HG03045 (cell line): ENCODE measurements at regions not wholly inside any gene's neighbourhood (a gene's known extent, or its start where the extent isn't known, plus 50 kb on each side); places are given as distances from the start of the nearest gene placed in this dataset.
"Not testable (repeated sequence)": the region's sequence is repeated elsewhere in the genome, so short reads cannot be mapped to it uniquely, and the experiment has no call there.

Experiments
- ATAC-seq: cut with Tn5 transposase; IDR thresholded peaks from one replicate; pipeline ENCODE4 v1.9.1; 2021; ENCODE audit warnings: mild to moderate bottlenecking, moderate library complexity; ENCODE audit not compliant: unreplicated experiment

- no peak for ATAC-seq
Measured at GRCh38 chr21:35449846-35450245, 400.7 kb upstream of the RUNX1 start.

- ATAC-seq, result no peak
Measured at GRCh38 chr21:35448876-35449599, 399.9 kb upstream of the RUNX1 start.

- no peak for ATAC-seq
Measured at GRCh38 chr21:35444391-35444790, 395.3 kb upstream of the RUNX1 start.

GRCh38 chr21:35441868-35442582 is 392.9 kb upstream of the RUNX1 start:
- ATAC-seq, result no peak

- ATAC-seq, result no peak
Measured at GRCh38 chr21:35438643-35439404, 389.7 kb upstream of the RUNX1 start.

GRCh38 chr21:35437941-35438340 is 388.8 kb upstream of the RUNX1 start:
- no peak for ATAC-seq

GRCh38 chr21:35436899-35437298 is 387.8 kb upstream of the RUNX1 start:
- no peak for ATAC-seq

- not testable (repeated sequence) for ATAC-seq
Measured at GRCh38 chr21:35432601-35433000, 383.5 kb upstream of the RUNX1 start.

- no peak for ATAC-seq
Measured at GRCh38 chr21:35430260-35430659, 381.2 kb upstream of the RUNX1 start.

- ATAC-seq, result no peak
Measured at GRCh38 chr21:35428937-35429336, 379.8 kb upstream of the RUNX1 start.

GRCh38 chr21:35428489-35428888 is 379.4 kb upstream of the RUNX1 start:
- no peak for ATAC-seq

- ATAC-seq, result no peak
Measured at GRCh38 chr21:35428001-35428320, 378.9 kb upstream of the RUNX1 start.

GRCh38 chr21:35427320-35428000 is 378.4 kb upstream of the RUNX1 start:
- no peak for ATAC-seq

GRCh38 chr21:35426897-35427296 is 377.8 kb upstream of the RUNX1 start:
- no peak for ATAC-seq

- ATAC-seq, result no peak
Measured at GRCh38 chr21:35426469-35426868, 377.4 kb upstream of the RUNX1 start.

GRCh38 chr21:35424122-35424521 is 375.0 kb upstream of the RUNX1 start:
- ATAC-seq, result no peak

GRCh38 chr21:35423709-35424108 is 374.6 kb upstream of the RUNX1 start:
- no peak for ATAC-seq

- ATAC-seq, result no peak
Measured at GRCh38 chr21:35422011-35422410, 372.9 kb upstream of the RUNX1 start.

- ATAC-seq, result no peak
Measured at GRCh38 chr21:35421221-35421620, 372.1 kb upstream of the RUNX1 start.

- no peak for ATAC-seq
Measured at GRCh38 chr21:35420656-35421055, 371.6 kb upstream of the RUNX1 start.

GRCh38 chr21:35417762-35418161 is 368.7 kb upstream of the RUNX1 start:
- ATAC-seq, result no peak
